HG03159 (cell line): ENCODE measurements at regions not wholly inside any gene's neighbourhood (a gene's known extent, or its start where the extent isn't known, plus 50 kb on each side); places are given as distances from the start of the nearest gene placed in this dataset.

ENCODE experiments used
- ATAC-seq: cut with Tn5 transposase; IDR thresholded peaks from one replicate; pipeline ENCODE4 v1.9.1; 2021; ENCODE audit warnings: mild to moderate bottlenecking, moderate library complexity; ENCODE audit not compliant: unreplicated experiment

DNA sequence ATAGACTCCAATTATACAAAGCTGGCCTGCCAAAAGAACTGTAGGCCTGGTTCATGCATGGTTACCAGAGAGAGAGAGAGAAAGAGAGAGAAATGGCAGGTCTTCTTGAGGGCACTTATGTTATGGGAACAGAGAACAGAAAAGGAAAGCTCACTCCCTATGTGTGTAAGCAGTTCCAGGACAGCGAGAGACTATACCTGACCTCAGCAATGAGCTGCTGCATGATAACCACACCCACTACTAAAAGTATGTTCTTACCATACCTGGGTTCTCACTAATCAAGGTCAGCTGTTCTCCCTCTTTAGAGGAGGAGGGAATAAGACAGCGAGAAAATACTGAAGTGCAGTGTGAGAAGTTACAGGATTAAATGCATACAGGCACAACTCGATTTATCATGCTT, 583.3 kb downstream of the GBA3 start:
- ATAC-seq, result no peak

DNA sequence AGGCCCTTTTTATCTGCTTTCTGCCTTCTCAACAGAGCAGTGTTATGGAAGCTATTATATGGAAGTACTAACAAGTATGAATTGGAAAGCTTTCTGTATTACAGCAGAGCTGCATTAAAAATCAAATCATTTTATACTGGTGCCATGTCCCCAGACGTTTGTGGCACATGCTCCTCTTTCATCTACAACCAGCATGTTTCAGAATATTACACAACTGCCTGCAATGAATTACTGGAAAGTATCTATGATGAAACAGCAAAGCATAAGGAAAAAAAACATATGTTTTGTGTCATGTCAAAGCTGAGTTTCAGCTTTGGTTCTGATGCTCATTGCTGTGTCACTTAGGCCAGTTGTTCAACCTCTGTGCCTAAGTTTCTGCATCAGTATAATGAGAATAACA, 576.8 kb downstream of the GBA3 start:
- no peak for ATAC-seq

DNA sequence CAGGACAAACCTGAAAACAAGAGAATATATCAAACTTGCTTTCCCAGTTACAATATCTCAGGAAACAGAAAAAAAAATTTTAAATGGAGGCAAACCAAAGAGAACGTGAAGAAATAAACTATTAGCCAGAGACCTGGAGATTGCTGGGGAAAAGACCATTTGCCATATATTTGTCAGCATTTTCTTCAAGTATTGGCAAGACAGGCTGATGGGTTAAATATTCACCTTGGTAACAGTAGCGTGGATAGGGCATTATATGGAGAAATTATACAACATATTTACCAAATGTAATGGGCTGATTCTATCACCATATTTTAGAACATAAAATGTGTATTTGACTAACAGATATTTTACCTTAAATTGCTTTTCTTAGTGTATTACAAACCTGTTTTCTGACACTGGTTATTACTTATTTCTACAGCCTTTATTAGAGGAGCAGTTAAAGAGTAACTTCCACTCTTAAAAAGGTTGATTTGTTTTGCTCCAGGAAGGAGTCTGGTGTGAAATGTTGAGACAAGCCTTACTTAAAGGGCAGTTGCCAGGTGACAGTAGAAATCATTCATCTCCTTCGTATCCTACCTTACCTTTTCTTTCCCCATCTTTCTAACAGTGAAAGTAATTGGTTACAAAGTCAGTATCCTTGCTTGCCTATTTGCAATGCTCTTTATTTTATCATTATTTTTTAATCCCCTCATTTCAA, 575.5 kb downstream of the GBA3 start:
- ATAC-seq, result no peak

DNA sequence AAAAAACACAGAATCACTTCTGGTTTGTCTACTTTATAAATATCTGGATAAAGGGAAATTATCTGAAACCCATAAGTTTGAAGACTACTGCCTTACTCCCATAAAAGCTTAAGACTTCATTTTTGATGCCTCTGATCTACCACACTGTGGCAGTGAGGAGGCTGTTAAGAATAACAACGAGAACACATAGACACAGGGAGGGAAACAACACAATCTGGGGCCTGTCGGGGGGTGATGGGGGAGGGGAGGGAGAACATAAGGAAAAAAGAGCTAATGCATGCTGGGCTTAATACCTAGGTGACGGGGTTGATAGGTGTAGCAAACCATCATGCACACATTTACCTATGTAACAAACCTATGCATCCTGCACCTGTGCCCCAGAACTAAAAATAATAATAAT, 573.7 kb downstream of the GBA3 start:
- no peak for ATAC-seq

DNA sequence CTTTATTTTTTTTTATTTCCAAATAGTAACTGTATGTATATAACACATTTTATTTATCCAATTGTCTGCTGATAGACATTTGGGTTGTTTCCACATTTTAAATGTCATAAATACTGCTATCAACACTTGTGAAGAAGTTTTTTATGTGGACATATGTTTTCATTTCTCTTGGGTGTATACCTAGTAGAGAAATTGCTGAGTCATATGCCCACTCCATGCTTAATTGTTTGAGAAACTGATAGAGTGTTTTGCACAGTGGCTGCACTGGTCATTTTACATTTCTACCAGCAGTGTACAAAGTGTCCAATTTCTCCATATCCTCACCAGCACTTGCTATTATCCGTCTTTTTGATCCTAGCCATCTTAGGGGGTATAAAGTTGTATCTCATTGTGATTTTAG, 567.8 kb downstream of the GBA3 start:
- ATAC-seq, result no peak

DNA sequence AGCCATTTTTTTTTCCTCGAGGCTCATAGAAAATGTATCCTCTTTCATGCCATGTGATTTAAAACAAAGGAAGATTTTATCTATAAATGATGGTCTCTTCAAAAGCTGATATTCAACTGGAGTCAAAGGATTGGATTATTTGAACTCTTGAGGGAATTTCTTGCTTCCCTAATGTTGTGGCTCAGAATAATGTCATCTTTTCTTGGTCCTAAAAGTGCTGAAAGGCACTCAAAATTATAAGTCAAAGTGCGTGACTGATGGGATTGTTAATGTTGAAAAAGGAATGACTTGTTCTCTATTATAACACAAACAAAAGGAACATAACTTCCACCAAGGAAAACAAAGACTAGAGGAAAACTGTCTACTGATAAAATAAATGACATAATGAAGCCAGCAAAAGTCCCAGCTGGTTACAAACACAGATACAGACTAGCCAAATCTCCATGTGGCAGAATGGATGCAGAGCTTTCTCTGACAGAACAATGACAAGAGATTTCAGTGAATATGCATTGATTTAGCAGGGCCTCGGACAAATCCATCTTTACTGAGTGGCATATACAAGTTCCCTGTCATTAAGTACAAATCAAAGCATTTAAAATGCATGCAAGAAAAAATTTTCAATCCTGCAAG, 552.6 kb downstream of the GBA3 start:
- ATAC-seq, result no peak

DNA sequence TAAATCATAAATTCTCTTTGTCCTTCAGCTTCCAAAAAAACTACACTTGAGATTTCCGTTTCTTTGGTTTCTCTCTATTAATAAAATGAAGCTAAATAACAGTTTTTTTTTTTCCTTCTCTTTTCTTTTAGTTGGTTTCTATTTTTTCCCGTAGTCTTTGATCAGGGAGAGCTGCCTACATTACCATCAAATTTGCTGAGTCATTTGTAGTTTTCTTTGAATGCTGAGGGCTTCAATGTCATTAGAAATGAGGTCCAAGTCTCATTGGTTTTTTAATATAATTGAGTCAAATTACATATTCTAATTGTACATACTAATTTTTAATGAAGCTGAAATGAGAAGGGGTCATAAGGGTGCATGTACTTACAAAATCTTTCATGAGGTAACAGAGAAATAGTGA, 550.2 kb downstream of the GBA3 start:
- ATAC-seq, result no peak

DNA sequence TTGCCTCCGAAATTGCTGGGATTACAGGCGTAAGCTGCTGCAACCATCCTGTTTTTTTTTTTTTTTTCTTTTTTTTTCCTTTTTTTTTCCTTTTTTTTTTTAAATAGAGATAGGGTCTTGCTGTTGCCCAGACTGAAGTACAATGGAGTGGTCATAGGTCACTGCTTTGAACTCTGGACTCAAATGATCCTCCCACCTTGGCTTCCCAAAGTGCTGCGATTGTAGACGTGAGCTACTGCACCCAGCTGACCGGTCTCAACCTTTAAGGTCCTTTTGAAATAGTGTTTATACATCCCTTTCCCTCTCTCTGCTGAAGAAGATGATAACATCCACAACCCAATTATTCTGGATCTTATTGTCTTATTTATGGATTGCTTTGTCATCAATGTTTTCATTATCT, 548.7 kb downstream of the GBA3 start:
- no peak for ATAC-seq

DNA sequence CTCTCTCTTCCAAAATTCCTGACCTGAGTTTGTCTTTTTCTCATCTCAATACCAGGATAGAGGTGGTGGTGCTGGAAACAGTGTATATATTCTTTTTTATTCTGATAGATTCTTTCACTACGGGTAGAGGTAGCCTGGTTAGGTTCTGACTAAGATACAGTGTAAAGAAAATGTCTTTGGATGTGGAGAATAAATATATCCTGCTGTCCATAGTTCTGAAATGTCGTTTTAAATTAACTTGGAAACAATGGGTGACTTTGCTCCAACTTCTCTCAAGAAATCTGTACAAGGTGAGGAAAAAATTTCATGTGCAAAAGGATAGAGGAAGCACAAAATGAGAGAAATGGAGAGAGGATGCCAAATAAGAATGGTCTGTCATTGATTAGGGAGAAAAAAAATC, 546.1 kb downstream of the GBA3 start:
- no peak for ATAC-seq

DNA sequence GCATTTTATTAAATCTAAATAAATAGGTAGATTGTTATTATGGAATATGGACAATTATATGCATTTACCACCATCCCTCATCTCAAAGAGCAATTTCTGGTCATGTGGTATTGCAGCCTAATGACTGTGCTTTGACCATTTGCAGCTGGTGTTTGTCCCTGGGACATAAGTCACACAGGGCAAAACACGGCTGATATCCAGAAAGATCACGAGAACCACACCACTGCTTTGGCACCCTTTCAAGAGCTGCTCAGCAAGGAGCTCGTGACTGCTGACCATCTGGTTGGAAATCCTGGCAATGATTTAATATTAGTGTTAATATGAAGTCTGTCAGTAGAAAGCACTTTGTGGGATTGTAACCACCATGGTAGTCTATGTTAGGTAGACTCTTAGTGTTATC, 545.0 kb downstream of the GBA3 start:
- no peak for ATAC-seq

DNA sequence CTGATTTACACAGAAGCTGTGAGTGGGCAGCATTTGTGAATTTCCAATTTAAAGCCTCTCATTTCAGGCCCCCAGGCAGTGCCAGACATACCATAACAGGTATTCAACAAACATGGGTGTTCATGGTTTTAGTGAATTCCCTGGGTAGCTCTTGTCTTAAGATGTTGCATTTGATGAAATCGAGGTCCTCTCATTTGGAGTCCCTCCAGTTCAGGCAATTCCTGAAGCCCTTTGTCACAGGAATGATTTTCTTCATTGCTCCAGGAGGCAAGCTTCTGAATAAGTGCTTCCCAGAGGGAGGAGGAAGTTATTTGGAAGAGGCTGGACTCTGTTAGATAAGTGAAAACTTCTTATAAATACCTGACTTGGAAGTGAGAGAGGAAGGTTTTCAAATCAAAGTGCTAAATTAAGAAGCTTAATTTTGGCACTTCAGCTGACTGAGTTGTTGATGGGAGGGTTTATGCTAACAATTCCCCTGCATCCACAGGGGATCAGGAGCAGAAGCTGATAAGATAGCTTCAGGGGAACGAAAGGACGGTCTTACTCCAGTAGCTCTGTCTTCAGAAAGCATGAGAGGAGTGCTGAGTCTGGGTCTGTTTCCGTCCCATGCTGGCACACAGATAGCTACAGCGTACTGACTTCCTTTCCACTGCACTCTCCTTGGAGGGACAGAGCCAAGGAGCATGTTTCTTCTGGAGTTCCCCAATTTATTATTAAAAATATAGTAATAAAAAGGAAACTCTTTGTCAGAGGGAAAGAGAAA, 543.1 kb downstream of the GBA3 start:
- ATAC-seq, result no peak

DNA sequence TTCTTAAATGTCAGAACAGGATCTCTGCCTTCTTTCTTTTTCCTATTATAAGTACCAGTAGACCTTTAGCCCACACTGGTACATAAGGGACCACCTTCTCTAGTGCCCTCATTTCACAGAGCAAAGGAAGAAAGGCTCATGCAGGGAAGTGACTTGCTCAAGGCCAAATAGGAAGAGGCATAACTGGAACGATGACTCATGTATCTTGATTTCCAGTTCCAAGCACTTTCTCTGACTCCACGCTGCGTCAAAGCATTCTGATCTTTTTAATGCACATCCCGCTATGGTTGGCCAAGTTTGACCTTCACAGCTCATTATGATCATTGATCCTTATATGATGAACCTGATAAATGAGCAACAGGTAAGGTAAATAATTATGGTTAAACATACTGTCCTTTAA, 542.0 kb downstream of the GBA3 start:
- no peak for ATAC-seq

DNA sequence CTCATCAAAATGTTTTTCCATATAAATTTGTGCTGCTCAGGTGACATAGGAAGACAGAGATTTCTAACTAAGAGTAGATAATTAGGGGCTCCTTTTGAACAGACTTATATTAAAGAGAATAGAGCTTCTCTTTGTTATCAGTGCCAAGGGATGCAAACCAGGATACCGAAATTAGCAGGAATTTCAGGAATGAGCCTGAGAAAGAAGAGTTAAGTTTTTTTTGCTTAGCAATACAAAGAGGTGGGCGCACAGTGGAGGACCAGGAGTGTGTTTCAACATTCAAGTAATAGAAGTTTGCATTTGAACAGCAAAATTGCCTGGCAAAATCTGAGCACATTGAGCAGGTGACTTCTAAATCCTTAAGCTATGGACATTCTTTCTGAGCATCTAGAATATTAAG, 541.3 kb downstream of the GBA3 start:
- ATAC-seq, result no peak

DNA sequence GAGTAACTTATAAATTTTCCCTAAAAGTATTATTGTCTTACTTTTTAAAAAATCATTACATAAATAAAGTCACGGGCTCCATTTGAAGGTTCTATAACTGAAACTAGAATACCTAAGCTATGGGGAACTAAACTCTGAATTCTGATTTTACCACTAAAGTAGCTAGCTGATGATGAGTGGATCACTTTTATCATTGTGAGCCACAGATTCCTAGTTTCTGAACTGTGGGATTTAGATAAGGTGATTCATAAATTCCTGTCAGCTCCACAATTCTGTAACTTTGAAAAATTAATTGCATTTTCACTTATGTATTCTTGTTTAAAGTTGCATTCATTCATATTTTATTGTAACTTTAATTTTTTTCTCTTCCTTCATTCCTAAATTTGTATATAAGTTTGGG, 540.9 kb downstream of the GBA3 start:
- no peak for ATAC-seq

DNA sequence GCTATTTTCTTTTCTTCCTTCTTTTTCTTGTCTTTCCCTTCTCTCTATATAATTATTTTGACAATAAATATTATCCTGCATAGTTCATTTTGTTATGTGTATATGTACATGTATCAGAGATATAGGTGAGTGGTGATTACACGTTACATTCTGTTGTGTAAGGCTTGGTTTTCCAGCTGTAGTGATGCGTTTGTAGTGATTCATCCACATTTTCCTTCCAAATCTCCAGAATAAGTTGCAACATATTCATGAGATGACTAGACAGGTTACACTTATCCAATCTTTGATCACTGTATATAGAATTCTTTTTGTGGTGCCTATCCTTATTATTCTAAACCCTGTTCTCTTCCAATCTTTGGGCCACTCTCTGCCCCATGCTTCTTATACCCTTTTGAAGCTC, 540.2 kb downstream of the GBA3 start:
- no peak for ATAC-seq

DNA sequence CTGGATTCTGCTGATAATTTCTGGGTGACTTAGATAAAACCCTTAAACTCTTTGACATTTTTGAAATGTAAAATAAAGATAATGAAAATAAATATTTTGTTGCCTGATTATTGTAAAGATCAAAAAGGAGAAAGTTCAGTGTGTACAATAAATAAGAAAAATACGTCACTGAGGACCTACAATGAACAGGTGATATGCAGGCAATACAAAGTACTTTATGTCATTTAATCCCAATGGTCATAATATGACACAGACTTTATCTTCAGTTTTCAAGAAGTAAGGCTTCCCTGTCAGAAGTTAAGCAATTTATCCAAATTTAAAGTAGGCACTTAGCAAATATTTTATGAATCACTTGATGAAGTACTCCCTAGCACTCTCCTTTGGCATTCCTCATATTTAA, 532.8 kb downstream of the GBA3 start:
- no peak for ATAC-seq

DNA sequence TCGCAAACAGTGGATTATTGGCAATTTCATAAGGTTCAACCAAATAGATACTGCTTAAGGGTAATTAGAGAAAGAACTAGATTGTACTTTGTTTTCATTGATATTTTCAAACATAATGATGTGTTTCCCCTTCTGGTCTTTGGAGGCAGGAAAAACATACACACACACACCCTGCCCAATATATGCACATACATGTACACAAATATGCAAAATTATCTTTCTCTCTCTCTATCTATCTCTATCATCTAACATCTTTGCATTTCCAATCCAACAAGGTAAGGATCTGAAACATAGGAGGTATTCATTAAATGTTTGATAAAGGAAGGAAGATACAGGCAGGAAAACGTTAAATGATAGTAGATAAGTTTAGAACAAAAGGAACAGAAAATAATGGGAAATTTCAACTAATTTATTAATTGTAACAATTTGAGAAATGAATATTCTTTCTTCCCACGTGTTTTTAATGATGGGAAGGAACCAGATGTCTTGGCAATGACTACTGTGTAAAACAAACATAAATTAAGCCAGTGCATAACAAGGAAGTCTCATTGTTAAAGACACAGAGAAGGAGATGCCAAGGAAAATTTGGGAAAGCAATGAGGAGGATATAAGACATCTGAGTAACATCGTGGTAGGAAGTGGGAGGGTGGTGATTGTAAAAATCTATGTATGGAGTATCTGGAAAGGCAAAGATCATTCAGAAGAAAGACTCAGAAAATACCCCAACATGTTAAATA, 532.1 kb downstream of the GBA3 start:
- ATAC-seq, result no peak

DNA sequence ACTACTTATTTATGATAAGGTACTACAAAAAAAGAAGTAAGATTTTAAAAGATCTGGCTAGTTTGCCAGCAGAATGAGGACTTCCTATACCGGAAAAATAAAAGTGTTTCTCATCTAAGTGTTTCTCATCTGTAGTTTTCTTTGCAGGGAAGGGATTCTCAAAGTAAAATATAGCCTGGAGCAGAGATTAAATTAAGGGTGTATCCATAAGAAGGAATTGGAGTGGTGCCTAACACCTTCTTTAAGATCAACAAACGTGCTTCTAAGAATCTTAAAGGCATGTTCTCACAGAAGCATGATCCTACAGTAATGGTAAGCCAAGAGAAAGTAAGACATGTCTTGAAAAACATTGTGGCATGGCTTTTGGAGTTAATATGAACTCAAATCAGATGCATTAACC, 528.2 kb downstream of the GBA3 start:
- no peak for ATAC-seq

DNA sequence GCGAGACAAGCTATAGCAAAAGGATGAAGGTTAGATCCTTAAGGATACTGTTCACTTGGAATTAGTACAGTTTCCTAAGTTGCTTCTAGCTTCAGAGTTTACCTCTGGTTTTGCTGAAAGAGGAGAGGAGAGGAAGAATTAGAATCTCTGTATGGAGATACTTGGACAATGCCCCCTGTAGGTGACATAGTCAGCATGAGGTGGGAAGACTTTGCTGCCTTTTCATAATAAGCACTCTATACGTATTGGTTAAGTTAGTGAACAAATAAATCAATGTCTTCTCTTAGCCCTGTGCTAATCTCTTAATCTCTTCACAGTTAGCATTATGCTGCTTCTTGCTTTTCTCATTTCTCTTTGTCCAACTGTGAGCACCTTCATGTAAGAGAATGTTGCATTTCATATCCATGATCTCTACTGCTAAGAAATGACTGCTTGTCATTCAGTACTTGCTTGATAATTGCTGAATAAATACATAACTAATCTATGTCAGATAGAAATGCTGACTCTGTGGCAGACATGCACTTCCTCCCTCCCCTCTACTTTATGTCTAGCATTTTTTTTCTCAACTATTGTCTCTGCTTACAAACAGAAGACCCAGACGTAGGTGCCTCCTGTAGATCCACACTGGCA, 527.2 kb downstream of the GBA3 start:
- ATAC-seq, result no peak

DNA sequence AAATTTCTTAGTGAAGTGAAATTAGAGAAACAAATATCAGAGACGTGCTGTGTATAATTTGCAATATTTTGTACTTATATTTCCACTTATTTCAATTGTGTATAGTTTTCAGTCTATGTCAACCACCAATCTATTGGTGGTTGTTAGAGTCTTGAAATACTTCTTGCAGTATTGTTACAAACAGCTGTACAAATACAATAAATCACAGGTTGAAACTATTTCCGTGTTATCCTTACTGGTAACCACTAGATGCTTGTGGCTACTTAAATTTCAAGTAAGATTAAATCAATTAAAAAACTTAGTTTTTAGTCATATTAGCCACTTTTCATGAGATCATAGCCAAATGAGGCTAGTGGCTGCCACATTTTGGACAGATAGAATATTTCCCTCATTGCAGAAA, 520.5 kb downstream of the GBA3 start:
- ATAC-seq, result no peak

DNA sequence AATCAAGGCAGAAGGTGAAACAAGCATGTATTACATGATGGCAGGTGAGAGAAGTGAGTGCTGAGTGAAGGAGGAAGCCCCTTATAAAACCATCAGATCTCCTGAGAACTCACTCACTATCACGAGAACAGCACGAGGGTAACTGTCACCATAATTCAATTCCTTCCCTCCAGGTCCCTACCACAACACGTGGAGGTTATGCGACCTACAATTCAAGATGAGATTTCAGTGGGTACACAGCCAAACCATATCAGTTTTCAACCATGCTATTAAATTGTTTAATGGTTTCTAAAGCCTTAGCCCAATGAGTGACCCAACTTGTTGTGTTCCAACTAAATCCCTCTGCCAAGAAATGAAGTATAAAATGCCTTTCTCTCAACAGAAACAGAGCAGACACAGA, 519.8 kb downstream of the GBA3 start:
- no peak for ATAC-seq
